Left renal pelvis (tissue), 4 donors: ENCODE measurements at regions not wholly inside any gene's neighbourhood (a gene's known extent, or its start where the extent isn't known, plus 50 kb on each side); places are given as distances from the start of the nearest gene placed in this dataset.

ENCODE experiments used
- DNase-seq, 4 donors: peaks; one replicate each; pipeline ENCODE4 v3.0.0-alpha.2; 2013; ENCODE audit warnings: low read depth in 4 of 4, low spot score in 3 of 4

- DNase-seq = no peak
Observed at GRCh38 chr12:69059465-69060457, 126.8 kb upstream of the CPM start.

GRCh38 chr12:69061574-69061973 lies 128.6 kb upstream of the CPM start:
- no peak for DNase-seq

- DNase-seq = no peak
Observed at GRCh38 chr12:69062621-69063237, 129.8 kb upstream of the CPM start.

DNA sequence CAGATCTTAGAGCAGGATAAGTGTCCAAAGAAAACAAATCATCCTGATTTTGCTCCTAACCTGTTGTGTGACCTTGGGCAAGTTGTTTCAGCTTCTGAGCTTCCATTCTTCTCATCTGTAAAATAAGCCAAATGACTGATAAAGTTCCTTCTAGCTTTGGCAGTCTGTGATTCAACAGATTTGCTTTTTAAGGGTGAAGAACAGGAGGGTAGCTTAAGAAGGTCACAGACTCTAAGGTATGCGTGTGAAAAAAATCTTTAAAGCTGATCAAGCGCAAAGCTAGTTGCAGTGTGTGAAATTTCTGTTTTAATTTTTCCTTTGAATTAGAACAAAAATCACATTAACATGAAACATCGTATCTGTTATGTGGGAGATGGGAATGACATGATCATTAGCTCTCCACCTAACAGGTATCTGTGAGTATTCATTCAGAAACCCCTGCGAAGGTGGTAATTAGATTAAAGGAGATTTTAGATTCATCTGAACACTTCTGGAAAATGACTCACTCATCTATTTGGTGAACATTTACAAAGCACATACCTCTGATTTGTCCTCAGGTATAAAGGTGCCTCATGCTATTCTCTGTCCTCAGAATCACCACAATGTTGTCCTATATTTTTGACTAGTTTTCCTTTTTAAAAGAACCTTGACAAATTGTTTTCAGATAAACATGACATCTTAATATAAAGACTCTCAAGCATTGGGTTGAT lies 131.9 kb upstream of the CPM start:
- no peak for DNase-seq

DNA sequence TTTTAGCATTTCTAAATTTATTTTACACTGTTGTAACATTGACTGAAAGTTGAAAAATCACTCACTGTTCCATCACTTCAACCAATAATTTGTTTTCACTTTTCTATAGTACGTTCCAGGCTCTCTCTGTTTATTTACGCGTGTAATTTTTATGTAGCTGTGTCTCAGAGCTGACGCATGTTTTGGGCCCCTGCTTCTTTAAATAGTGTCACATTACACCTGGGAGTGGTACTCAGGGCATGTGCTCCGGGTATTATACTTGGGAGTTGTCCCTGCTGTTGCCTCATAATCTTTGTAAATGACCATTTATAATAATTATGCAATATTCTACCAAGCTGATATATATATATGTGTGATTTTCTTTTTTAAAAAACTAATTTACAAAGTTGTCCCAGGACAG lies 132.8 kb upstream of the CPM start:
- DNase-seq = no peak

DNA sequence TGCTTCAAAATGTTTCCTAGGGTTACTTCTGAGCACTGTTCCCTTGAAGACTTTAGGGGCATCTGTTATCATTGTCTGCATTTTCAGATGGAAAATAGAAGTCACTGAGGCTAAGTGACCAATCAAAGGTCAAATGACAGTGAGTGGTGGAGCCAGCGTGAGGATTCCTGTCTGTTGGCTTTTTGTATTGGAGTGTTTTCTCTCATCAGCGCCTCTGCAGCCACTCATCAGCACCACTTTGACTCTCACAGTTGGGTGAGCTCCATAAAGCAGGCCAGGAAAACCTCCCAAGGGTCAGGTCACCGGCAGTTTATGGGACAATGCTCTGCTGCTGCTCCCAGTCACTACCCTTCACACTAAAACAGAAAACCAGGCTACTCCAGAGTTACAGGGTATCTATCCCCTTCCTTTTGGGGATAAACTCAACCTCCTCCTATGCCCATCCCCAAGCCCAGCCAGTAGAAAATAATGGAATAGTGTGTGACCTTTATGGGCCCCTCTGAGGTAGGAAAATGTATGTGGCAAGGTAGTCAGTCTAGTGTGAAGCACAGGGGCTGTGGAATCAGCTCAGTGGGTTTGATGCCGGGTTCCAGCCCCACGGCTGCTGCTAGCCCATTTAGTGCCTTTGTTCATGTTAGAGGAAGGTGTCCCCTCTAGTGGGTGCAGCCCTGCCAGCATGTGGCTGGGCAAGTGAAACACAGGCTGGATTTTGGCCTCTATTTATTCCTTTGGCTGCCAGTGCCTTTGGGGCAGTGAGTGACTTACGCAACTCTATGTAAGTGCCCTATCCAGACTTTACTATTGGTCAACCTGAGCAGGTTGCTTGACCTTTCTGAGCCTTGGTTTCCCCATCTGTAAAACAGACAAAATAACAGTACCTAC lies 133.8 kb upstream of the CPM start:
- DNase-seq = peak in 1 of 4 donors; percentile 32

DNA sequence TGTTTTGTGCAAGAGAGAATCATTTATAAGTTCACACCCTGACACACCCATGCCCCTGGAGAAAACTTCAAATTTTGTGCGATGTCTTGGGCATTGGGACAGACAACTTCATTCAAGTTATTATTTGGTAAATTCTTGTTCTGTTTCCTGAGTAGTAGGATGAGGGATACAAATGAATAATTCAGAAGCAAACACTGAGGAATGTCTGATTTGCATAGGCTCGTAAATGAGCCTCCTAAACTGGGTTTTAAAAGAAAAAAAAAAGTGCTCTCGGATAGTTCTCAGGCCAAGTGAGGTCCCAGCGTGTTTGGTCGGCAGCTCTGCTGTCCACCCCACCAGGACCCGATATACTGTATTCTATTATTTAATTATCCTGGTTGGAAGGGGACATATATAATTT lies 134.7 kb upstream of the CPM start:
- no peak for DNase-seq

DNA sequence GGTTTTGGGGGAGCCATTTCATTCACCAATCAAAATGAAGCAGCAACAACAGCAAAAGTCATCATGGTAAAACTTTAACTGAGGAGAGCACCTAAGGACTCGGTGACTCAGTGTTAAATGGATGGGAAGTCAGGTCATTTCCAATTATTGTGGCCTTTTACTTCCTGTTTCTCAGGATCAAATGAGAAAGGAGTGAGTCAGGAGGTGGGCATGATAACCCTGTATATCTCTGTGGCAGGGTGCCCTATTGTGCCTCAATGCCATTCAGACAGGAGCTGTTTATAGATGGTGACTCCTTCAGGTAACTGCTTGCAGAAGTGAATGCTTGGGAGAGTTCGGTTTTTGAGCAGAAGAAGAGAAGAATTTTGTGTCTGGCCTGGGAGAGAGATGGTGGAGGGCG lies 135.5 kb upstream of the CPM start:
- no peak for DNase-seq

GRCh38 chr12:69069479-69069878 lies 136.5 kb upstream of the CPM start:
- DNase-seq = no peak

GRCh38 chr12:69070319-69071090 lies 137.5 kb upstream of the CPM start:
- peak in 1 of 4 donors; percentile 47 for DNase-seq

- DNase-seq = no peak
Observed at GRCh38 chr12:69071091-69071370, 138.1 kb upstream of the CPM start.

DNA sequence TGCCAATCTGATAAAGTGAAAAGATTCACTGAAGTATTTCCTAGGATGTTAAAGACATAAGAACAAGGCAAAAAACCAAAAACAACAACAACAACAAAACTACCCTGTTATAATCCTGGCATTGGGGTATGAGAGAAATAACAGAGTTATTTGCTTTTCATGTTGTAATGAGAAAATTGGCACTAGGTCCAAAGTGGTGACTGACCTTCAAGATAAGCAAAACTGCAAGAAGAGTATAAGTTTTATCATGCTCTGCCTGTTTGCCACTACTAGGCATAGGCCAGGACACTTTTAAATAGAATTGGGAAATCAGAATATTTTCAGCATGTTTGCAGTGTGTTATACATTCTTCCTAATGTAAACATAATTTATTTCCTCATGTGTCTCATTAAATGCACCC lies 140.1 kb upstream of the CPM start:
- DNase-seq = no peak

- no peak for DNase-seq
Observed at GRCh38 chr12:69074556-69075349, 141.8 kb upstream of the CPM start.

- DNase-seq = no peak
Observed at GRCh38 chr12:69083689-69084088, 150.7 kb upstream of the CPM start.

- DNase-seq = no peak
Observed at GRCh38 chr12:69084816-69085378, 151.9 kb upstream of the CPM start.

DNA sequence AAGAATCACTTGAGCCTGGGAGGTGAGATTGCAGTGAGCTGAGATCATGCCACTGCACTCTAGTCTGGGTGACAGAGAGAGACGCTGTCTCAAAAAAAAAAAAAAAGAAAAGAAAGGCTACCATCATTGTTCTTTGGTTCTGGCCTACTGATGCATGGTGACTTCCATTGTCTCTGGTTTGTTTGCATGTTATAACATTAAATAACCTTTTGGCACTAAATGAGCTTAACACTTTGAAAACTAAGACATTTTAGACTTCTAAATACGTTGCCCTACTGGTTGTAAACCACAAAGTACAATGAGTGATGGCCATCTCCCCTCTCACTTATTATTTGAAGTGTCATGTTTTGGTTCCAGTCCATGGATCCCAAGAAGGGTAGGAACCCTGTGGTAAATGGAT lies 152.9 kb upstream of the CPM start:
- no peak for DNase-seq

DNA sequence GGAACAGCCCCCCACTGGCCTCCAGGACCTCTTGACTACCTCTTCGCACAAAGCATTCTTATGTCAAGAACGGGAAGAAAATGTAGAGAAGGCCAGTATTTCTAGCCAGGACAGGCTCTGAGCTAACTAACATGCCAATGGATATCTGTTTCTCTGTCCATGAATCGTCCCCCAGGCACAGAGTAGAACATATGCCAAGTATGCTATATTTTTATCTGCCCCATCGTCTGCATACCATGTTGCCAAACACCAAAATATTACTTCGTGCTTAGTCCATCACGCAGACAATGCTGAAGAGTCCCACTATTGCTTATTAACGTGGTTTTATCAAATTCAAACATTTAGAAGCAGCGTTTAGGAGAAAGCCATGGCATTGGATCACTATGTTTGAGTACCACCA lies 151.4 kb upstream of the CPSF6 start:
- DNase-seq = no peak

DNA sequence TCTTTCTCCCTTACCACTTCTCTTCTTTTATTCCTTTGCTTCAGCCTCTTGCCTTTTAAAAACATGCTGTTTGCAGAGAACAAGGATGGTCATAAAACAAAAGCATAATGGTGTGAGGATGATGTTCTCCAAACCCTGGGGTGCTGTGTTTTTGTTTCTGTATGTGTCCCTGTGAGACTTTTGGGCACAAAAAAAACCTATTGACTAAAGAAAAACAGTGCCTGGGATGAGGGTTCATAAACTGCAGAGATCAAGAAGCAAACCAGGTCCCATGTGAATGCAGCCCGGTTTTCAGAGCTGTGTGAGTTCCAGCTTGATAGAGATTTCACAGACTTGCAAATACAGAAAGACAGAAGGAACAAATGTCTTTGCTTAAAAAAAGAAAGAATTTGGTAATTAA lies 148.6 kb upstream of the CPSF6 start:
- no peak for DNase-seq
